ENCODE measurements at regions not wholly inside any gene's neighbourhood (a gene's known extent, or its start where the extent isn't known, plus 50 kb on each side); places are given as distances from the start of the nearest gene placed in this dataset.
"Not testable (repeated sequence)": the region's sequence is repeated elsewhere in the genome, so short reads cannot be mapped to it uniquely, and the experiment has no call there.

GRCh38 chr21:5098010-5098743, 5423.2 kb upstream of the TPTE start:
- H3K36me3 ChIP-seq; intact Hi-C loops (cut with DNase I); H3K4me3 ChIP-seq; H3K9me3 ChIP-seq; H3K27ac ChIP-seq (replicated peaks in 1 of 4); DNase-seq (ENCODE audit: extremely low spot score); H3K4me1 ChIP-seq; H3K27me3 ChIP-seq: not testable (repeated sequence)
- WGBS, result 69% methylated on average over 3 of the region's 25 CpGs

DNA sequence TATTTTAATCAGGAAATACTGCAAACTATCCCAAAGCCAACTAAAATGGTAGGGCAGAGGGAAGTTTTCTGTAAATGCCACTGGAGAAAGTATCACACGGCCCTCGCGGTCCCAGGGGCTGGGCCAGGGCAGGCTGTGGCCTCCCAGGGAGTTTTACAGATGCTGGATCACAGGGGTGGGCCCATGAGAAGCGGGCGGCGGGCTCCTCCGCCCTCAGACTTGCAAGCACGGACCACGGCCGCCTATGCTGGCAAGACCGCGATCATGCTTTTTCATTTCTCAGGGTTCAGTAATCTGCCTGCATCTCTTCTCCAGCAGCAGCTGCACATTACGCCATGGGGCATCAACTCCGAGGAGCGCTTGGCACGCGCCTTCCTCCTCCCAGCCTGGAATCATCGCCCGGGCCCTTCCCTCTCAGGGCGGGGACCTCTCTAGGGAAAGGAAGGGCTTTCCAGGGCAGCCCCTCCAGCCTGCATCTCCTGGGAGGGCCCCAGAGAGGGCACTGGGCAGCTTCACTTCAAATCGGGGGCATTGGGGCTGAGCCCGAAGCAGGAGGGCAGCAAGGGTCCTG, 5420.7 kb upstream of the TPTE start:
- intact Hi-C loops (cut with DNase I); H3K36me3 ChIP-seq; DNase-seq (ENCODE audit: extremely low spot score); H3K27me3 ChIP-seq; H3K4me1 ChIP-seq; H3K9me3 ChIP-seq; H3K27ac ChIP-seq (replicated peaks in 1 of 4); H3K4me3 ChIP-seq: not testable (repeated sequence)
- WGBS, result no CpG with 5 or more reads among the region's 22 CpGs

GRCh38 chr21:5101749-5102148, 5419.6 kb upstream of the TPTE start:
- DNase-seq (ENCODE audit: extremely low spot score); H3K36me3 ChIP-seq; H3K27ac ChIP-seq (replicated peaks in 1 of 4); H3K9me3 ChIP-seq; H3K4me1 ChIP-seq; H3K27me3 ChIP-seq; H3K4me3 ChIP-seq; intact Hi-C loops (cut with DNase I): not testable (repeated sequence)
- peak in 1 of 2 donors; percentile 18 for TF ChIP-seq POLR2AphosphoS5 (IDR thresholded peaks at IDR 0.05)
- no CpG with 5 or more reads among the region's 14 CpGs for WGBS

DNA sequence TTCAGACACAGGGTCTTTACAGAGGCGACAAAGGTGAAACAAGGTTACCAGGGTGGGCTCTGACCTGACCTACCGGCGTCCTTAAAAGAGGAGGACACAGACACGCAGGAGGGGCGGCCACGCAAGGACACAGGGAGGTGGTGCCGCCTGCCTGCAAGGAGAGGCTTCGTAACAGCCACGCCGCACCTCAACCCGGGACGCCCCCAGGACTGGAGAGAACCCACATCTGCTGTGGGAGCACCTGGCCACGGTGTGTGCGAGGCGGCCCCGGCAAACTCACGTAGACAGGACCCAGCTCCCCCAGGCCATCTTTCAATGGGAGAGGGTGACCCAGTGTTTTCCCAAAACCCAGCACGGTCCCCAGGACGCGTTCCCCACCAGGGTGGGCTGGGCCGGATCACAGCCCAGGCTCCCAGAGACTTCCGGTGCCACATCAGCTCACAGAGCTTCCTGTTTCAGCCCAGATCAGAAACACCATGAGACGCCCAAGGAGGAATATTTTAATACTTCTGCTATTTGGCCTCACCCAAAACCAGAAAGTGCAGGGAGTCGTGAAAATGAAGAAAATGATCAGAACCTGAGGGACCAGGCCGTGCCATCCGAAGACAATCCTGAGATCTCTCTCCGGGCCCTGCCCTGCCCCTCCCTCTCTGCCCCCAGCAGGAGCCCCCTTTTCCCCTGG, 5417.4 kb upstream of the TPTE start:
- no CpG with 5 or more reads among the region's 27 CpGs for WGBS
- H3K36me3 ChIP-seq; H3K9me3 ChIP-seq; H3K4me3 ChIP-seq; intact Hi-C loops (cut with DNase I); H3K27me3 ChIP-seq; DNase-seq (ENCODE audit: extremely low spot score); H3K27ac ChIP-seq (replicated peaks in 1 of 4); H3K4me1 ChIP-seq: not testable (repeated sequence)

- H3K27me3 ChIP-seq; H3K27ac ChIP-seq (replicated peaks in 1 of 4); H3K9me3 ChIP-seq; H3K4me3 ChIP-seq; H3K4me1 ChIP-seq; DNase-seq (ENCODE audit: extremely low spot score); intact Hi-C loops (cut with DNase I); H3K36me3 ChIP-seq: not testable (repeated sequence)
- WGBS, result no CpG with 5 or more reads among the region's 11 CpGs
Observed at GRCh38 chr21:5104562-5104928, 5416.8 kb upstream of the TPTE start.

GRCh38 chr21:5105939-5106708, 5415.3 kb upstream of the TPTE start:
- H3K27ac ChIP-seq (replicated peaks in 1 of 4); DNase-seq (ENCODE audit: extremely low spot score); H3K4me1 ChIP-seq; intact Hi-C loops (cut with DNase I); H3K27me3 ChIP-seq; H3K9me3 ChIP-seq; H3K36me3 ChIP-seq; H3K4me3 ChIP-seq: not testable (repeated sequence)
- WGBS, result no CpG with 5 or more reads among the region's 35 CpGs

DNA sequence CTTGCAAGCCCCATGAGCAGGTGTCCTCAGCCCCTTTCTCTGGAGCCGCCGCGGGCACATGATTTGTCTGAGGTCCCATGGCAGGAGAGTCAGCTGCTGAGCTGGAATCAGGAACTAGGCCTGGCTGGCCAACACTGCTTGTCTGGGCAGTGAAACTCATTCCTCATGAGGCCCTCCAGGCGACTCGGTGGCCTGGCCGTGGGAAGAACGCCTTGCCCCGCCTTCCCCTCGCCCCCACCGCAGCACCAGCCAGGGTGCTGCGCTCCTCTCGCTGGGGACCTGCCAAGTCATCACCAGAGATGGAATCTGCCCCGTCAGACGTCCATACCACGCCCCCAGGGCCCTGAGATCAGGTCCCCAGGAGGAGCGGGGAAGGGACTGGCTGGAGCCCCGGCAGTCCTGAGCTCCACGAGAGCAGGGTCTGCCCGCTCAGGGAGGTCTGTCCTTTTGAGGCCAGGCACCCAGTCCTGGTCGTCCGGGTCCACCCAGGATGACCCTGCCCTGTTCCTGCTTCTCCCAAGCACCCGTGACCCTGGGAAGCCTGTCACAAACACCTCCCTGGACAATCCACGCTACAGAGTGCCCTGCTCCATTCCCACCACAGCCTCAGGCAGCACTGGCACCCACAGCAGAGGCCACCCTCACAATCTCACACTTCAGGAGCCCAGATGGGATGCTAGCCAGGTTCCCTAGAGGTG, 5414.5 kb upstream of the TPTE start:
- intact Hi-C loops (cut with DNase I); H3K9me3 ChIP-seq; H3K27ac ChIP-seq (replicated peaks in 1 of 4); H3K4me1 ChIP-seq; H3K36me3 ChIP-seq; DNase-seq (ENCODE audit: extremely low spot score); H3K27me3 ChIP-seq; H3K4me3 ChIP-seq: not testable (repeated sequence)
- no CpG with 5 or more reads among the region's 23 CpGs for WGBS

DNA sequence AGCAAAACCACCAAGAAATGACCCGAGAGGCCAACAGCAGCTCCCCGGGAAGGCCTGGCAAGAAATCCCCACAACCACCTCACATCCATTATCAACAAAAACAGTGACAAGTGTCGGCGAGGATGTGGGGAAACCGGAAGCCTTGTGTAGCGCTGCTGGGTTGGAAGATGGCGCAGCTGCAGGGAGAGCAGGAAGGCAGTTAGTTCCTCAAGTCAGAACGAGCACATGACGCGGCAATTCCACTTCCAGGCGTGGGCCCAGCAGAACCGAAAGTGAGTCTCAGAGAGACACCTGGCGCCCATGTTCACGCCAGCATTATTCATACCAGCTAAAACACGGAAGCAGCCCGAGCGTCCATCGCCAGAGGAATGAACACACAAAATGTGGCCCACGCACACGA, 5413.7 kb upstream of the TPTE start:
- DNase-seq (ENCODE audit: extremely low spot score); H3K9me3 ChIP-seq; H3K4me3 ChIP-seq; H3K36me3 ChIP-seq; intact Hi-C loops (cut with DNase I); H3K27ac ChIP-seq (replicated peaks in 1 of 4); H3K4me1 ChIP-seq; H3K27me3 ChIP-seq: not testable (repeated sequence)
- WGBS, result no CpG with 5 or more reads among the region's 20 CpGs

- H3K4me1 ChIP-seq; H3K36me3 ChIP-seq; H3K27me3 ChIP-seq; H3K4me3 ChIP-seq; intact Hi-C loops (cut with DNase I); DNase-seq (ENCODE audit: extremely low spot score); H3K27ac ChIP-seq (replicated peaks in 1 of 4); H3K9me3 ChIP-seq: not testable (repeated sequence)
- 20% methylated on average over 2 of the region's 19 CpGs for WGBS
Observed at GRCh38 chr21:5108048-5108775, 5413.2 kb upstream of the TPTE start.

GRCh38 chr21:5111197-5111596, 5410.2 kb upstream of the TPTE start:
- H3K4me1 ChIP-seq; H3K4me3 ChIP-seq; DNase-seq (ENCODE audit: extremely low spot score); intact Hi-C loops (cut with DNase I); H3K27ac ChIP-seq (replicated peaks in 1 of 4); H3K9me3 ChIP-seq; H3K27me3 ChIP-seq; H3K36me3 ChIP-seq: not testable (repeated sequence)
- WGBS, result 100% methylated on average over 3 of the region's 10 CpGs

DNA sequence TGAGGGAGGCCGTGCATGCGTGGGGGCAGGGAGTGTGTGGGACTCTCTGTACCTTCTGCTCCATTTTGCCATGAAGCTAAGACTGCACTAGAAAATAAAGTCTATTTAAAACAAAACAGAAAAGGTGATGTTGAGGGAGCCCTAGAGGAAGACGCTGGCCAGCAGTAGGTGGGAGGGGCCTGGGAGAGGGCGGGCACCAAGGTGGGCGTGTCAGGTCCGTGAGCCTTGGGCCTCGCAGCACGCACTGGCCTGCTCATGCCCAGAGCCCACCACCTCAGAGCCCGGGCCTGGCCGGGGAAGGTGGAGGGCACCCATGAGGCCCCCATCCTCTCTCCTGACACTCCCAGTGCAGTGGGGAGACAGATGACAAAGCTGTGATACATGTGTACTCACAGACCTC, 5408.3 kb upstream of the TPTE start:
- intact Hi-C loops (cut with DNase I); H3K27me3 ChIP-seq; DNase-seq (ENCODE audit: extremely low spot score); H3K27ac ChIP-seq (replicated peaks in 1 of 4); H3K9me3 ChIP-seq; H3K4me1 ChIP-seq; H3K4me3 ChIP-seq; H3K36me3 ChIP-seq: not testable (repeated sequence)
- no CpG with 5 or more reads among the region's 10 CpGs for WGBS

Data from esophagus muscularis mucosa (tissue), 4 donors.